Colonic mucosa (tissue), 4 donors: ENCODE measurements at regions not wholly inside any gene's neighbourhood (a gene's known extent, or its start where the extent isn't known, plus 50 kb on each side); places are given as distances from the start of the nearest gene placed in this dataset.

Experiments used
- DNase-seq: peaks from one replicate; pipeline ENCODE4 v3.0.0-alpha.2; 2020
- H3K27ac ChIP-seq: fragments of 200-600 bp; one replicate; pipeline ENCODE4 v1.8.0; 2021
- H3K27me3 ChIP-seq: fragments of 200-600 bp; one replicate; pipeline ENCODE4 v1.8.0; 2021
- H3K36me3 ChIP-seq: fragments of 200-600 bp; one replicate; pipeline ENCODE4 v1.8.0; 2021
- H3K4me1 ChIP-seq: fragments of 200-600 bp; one replicate; pipeline ENCODE4 v1.8.0; 2021; ENCODE audit warnings: mild to moderate bottlenecking
- H3K4me3 ChIP-seq: fragments of 200-600 bp; one replicate; pipeline ENCODE4 v1.8.0; 2021
- H3K9ac ChIP-seq, 2 donors: one replicate each; pipeline ENCODE4 v1.7.0; 2013; ENCODE audit warnings: control low read depth in 2 of 2, low read depth in 2 of 2, low read length in 2 of 2
- H3K9me3 ChIP-seq: fragments of 200-600 bp; one replicate; pipeline ENCODE4 v1.8.0; 2021
- CTCF ChIP-seq: fragments of 200-600 bp; IDR thresholded peaks from one replicate; pipeline ENCODE4 v1.8.0; 2022; ENCODE audit warnings: antibody characterized with exemption, mild to moderate bottlenecking
- intact Hi-C: fragments of 100-400 bp; cut with DNase I; formaldehyde crosslinking; loops from one replicate; pipeline ENCODE4 v1.14.1; 2022
- donor health status: healthy.
- donor health status: DM: no; HTN: no; CAD: no.
- donor health status: DM: no; HTN: no; CAD: no.

DNA sequence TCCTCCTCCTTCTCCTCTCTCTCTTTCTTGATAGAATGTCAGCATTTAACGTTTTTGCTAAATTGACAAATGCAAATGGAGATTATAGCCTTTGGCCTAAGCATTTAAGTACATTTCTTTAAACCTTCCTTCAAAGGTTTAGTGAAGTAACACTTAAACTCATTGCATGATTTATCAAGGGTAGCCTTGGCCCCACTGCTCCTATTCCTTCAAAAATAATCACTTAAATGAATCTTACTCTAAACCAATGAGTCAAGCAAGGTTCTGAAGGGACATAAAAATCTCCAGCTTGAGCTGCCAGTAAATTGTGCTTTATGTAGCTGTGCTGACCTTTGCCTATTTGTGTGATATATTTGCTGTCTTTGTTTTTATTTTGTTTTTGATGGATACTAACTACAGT, 358.5 kb upstream of the AKR1E2 start:
- Histone ChIP-seq H3K27ac (no peak overlapping the region), H3K9me3 (no peaks in the 10 kb centered on the region), H3K27me3 (no peaks in the 10 kb centered on the region), H3K36me3 (no peaks in the 10 kb centered on the region), H3K9ac (no peak overlapping the region), H3K4me1 (no peaks in the 10 kb centered on the region), H3K4me3 (no peak overlapping the region)
- no peak for TF ChIP-seq CTCF
- no peak for DNase-seq
- intact Hi-C loops, result no loop called here

- DNase-seq, result no peak
- H3K27ac ChIP-seq, result no peak overlapping the region
- no peak overlapping the region for H3K9ac ChIP-seq
- no peaks in the 10 kb centered on the region for H3K9me3 ChIP-seq
- no peak overlapping the region for H3K4me3 ChIP-seq
- intact Hi-C loops, result no loop called here
- no peaks in the 10 kb centered on the region for H3K4me1 ChIP-seq
- H3K27me3 ChIP-seq, result no peaks in the 10 kb centered on the region
- TF ChIP-seq CTCF, result no peak
- no peaks in the 10 kb centered on the region for H3K36me3 ChIP-seq
Measured at GRCh38 chr10:4460267-4460666, 365.7 kb upstream of the AKR1E2 start.

GRCh38 chr10:4459531-4459930, 366.5 kb upstream of the AKR1E2 start:
- DNase-seq, result no peak
- Histone ChIP-seq H3K4me1 (no peaks in the 10 kb centered on the region), H3K27ac (no peak overlapping the region), H3K27me3 (no peaks in the 10 kb centered on the region), H3K4me3 (no peak overlapping the region), H3K9me3 (no peaks in the 10 kb centered on the region), H3K36me3 (no peaks in the 10 kb centered on the region), H3K9ac (no peak overlapping the region)
- intact Hi-C loops, result no loop called here
- TF ChIP-seq CTCF, result no peak

DNA sequence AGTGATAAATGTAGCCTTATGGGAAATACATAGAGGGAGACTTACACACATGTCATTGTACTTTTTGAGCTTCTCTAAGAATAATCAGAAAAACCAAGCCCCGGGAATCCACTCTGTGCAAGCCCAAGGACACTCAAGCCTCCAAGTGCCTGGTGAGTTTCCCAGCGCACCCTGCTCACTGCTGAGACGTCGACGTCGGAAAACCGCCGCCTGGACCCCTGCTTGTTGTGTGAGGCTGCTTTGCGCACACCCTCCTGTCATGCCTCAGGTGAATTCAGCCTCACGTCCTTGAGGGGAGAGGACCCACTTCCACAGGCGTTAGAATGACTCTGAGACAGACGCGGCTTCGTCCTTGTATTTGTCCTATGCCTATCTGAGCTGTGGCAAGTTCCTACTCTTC, 368.4 kb upstream of the AKR1E2 start:
- no peak overlapping the region for H3K4me3 ChIP-seq
- intact Hi-C loops, result no loop called here
- no peak overlapping the region for H3K9ac ChIP-seq
- H3K4me1 ChIP-seq, result no peaks in the 10 kb centered on the region
- H3K27ac ChIP-seq, result no peak overlapping the region
- H3K36me3 ChIP-seq, result no peaks in the 10 kb centered on the region
- no peak for TF ChIP-seq CTCF
- no peaks in the 10 kb centered on the region for H3K27me3 ChIP-seq
- DNase-seq, result no peak
- H3K9me3 ChIP-seq, result no peaks in the 10 kb centered on the region

DNA sequence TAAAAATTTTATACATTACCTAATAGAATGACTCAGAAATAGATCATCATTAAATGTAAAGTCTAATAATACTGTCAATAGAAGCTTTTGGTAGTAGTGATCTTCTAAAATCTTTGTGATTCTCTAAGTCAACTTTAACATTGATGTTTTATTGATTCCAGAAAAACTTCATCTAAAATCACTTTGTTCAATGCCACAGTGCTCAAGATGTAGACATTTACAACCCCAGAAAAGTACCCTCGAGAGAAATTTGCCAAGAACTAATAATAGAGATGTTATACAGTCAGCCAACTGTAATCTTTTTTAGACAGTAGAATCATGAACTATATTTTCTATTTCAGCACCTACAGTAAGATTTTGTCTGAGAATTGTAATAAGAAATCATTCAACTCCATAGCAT, 369.2 kb upstream of the AKR1E2 start:
- Histone ChIP-seq H3K4me3 (no peak overlapping the region), H3K36me3 (no peaks in the 10 kb centered on the region), H3K4me1 (no peaks in the 10 kb centered on the region), H3K9ac (no peak overlapping the region), H3K9me3 (no peaks in the 10 kb centered on the region), H3K27ac (no peak overlapping the region), H3K27me3 (no peaks in the 10 kb centered on the region)
- no peak for DNase-seq
- no peak for TF ChIP-seq CTCF
- intact Hi-C loops, result no loop called here

DNA sequence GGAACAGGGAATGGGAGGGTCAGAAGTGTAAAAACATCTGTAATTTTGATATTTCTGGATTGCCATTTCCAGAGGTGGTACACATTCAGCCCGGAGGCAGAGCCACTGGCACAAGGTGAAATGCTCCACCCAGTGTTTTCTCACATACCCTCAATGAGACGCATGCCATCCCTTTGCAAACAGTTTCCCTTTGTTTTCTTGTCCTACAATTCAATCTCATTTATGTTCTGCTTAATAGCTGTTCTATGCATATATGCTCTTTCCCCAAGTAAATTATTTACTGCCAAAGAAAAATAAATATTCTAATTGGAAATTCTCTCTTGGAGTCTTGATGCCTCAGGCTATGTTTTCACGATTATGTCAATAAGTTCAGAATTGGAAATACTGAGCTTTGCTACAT, 369.7 kb upstream of the AKR1E2 start:
- H3K4me1 ChIP-seq, result no peaks in the 10 kb centered on the region
- H3K9me3 ChIP-seq, result no peaks in the 10 kb centered on the region
- H3K4me3 ChIP-seq, result no peak overlapping the region
- intact Hi-C loops, result no loop called here
- no peak overlapping the region for H3K27ac ChIP-seq
- no peak for DNase-seq
- no peaks in the 10 kb centered on the region for H3K36me3 ChIP-seq
- TF ChIP-seq CTCF, result no peak
- H3K27me3 ChIP-seq, result no peaks in the 10 kb centered on the region
- no peak overlapping the region for H3K9ac ChIP-seq
